ENCODE measurements at regions not wholly inside any gene's neighbourhood (a gene's known extent, or its start where the extent isn't known, plus 50 kb on each side); places are given as distances from the start of the nearest gene placed in this dataset.

DNA sequence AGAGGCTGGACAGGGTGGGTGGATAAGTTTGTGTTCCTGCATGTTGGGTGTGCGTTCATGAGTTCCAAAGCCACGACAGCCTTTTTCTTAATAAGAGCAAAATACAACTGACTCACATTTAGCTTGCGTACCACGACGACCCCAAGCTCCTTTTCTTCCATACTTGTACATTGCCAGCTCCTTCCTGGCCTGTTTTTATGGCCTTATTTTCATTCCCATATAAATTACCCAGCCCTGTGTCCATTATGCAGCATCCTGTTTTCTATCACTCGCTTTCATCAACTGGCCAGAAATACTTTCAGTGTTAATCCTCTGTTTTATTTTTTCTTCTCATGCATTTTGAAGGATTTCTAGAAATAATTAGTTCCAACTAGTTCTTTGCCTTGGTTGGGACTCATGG is 499.1 kb downstream of the FOXO1 start:
- no peak for DNase-seq (ENCODE audit: low read depth, low spot score)

DNA sequence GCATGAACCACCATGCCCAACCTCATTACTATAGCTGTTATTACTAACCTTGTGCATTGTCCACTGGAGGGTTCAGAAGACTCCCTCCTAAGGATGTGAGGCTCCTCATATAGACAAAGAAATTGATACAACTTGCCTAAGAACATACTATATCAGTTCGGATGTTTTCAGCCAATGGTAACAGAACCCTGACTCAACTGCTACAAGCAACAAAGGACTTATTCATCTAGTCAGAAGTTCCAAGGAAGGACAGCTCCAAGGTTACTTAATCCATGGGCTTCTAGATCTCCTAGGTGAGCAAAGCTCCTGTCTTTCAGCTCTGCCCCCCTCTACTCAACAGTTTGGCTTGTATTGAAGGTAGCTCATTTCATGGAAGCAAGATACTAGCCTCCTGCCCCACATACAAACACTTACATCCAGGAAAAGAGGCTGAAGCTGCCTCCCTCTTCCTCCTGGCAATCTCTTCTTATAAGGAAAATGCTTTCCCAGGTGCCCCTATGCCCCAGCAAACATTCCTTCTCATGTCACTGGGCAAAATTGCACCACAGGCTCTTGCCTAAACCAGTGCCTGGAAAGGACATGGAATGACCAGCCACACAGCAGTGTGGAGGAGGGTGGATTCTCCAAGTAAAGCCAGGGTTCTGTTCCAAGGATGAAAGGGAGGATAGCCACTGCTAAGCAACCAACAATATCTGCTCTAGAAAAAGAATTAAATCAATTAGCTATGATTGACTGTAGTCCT is 497.8 kb downstream of the FOXO1 start:
- DNase-seq (ENCODE audit: low read depth, low spot score): no peak

DNA sequence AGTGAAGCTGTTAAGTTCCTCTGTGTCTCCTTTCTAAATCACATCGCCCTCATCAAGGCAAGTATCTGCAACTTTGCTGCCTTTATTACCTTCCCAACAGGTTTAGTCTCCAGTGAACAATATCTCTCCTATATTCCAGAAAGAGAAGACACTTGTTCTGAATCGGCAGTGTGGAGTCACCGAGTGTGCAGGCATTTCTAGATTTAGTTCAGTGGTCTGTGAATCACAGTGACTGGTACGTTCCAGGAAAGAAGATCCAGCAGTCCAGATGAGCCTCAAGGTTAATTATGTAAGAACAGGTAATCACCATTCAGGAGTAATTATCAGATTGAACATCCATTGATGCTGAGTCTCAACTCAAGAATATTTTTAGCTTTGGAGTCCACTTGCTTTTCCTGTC is 497.0 kb downstream of the FOXO1 start:
- no peak for DNase-seq (ENCODE audit: low read depth, low spot score)

DNA sequence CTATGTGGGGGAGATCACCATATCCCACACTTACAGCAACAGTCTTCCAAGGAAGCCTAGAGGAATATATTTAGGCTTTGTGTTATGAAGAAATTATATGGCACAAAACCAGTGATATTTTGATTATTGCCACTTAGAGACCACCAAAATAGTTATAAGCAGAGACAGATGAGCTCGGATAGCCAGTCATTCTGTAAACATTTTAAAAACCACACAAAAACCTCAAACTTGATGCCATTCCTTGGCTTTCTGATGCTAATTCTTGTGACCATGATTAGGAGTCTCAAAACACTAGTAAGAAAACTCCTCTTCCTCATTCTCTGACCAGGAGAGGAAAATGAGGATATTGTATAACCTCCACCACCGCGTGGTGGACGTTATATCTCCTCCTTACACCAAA is 496.4 kb downstream of the FOXO1 start:
- no peak for DNase-seq (ENCODE audit: low read depth, low spot score)

DNA sequence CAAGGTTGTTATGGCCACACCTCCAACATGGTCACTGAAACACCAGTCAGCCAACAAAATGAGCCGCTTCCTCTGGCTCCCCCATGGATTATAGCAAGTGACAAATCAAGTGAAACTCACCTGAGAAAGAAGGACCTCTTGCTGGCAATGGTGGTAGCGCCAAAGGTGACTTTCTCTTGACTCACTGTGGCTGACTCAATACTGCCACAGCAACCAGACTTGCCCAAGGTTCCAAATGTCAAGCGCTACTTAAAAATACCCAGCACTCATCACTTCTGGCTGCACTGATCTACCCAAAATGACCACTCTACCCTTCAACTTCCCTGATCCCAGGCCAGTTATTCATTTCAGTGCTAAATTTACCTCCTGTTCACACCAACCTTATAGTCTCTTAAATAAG is 495.5 kb downstream of the FOXO1 start:
- no peak for DNase-seq (ENCODE audit: low read depth, low spot score)

DNA sequence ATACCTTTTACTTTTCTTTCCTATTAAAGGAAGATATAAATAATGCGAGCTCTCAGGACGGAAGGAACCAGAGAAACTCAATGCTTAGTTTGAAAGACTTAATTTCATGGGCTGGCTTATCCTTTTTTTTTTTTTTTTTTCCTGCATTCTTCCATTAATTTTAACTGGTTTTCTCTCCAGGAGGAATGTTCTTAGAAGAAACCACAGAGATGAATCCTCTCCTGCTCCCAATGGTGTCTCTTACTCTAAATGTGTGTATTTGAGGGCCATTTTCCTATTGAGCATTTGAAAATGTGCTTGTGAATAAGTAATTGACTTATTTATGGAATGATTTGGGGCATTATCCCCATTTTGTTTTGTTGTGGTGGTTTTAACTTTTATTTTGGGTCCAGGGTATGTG is 494.9 kb downstream of the FOXO1 start:
- DNase-seq (ENCODE audit: low read depth, low spot score): no peak

- DNase-seq (ENCODE audit: low read depth, low spot score): no peak
These were observed 494.3 kb downstream of the FOXO1 start for GRCh38 chr13:40172149-40172591.

GRCh38 chr13:40172878-40173277 is 493.6 kb downstream of the FOXO1 start:
- DNase-seq (ENCODE audit: low read depth, low spot score): no peak

GRCh38 chr13:40175639-40176038 is 490.8 kb downstream of the FOXO1 start:
- no peak for DNase-seq (ENCODE audit: low read depth, low spot score)

DNA sequence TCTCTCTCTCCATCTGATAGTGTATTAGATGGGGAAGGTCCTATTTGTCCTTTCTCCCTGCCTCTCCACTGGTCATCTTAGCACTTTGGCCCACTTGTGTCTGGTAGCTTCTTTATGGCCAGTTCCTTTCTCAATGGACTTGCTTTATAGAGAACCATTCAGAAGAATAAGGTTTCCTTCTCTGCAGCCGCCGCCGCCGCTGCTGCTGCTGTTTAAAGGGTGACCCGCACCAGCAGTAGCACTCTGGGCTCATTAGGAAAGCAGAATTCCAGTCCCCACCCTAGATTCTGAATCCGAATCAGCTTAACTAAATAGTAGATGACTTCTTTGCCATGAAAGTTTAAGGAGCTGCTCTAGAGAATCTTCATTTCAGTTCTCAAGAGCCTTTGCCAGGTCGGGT is 490.2 kb downstream of the FOXO1 start:
- DNase-seq (ENCODE audit: low read depth, low spot score): no peak

DNA sequence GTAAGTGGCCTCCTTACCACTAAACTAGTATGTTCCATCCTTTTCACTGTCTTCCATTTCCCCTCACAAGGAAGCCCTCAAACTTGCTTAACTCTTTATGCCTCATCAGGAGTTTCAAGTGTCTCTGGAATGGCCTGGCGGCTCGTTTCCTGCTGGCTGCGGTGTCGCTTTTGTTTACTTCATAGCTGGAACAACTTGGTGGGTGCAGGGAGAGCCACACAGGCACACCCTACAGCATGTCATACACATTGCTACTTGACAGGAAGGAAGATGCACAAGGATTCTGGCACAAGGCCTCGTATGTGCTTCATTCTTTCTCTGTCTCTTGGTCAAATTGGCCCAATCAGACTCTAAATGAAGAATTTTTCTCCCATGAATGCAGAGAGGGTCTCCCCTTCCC is 488.3 kb downstream of the FOXO1 start:
- DNase-seq (ENCODE audit: low read depth, low spot score): no peak

DNA sequence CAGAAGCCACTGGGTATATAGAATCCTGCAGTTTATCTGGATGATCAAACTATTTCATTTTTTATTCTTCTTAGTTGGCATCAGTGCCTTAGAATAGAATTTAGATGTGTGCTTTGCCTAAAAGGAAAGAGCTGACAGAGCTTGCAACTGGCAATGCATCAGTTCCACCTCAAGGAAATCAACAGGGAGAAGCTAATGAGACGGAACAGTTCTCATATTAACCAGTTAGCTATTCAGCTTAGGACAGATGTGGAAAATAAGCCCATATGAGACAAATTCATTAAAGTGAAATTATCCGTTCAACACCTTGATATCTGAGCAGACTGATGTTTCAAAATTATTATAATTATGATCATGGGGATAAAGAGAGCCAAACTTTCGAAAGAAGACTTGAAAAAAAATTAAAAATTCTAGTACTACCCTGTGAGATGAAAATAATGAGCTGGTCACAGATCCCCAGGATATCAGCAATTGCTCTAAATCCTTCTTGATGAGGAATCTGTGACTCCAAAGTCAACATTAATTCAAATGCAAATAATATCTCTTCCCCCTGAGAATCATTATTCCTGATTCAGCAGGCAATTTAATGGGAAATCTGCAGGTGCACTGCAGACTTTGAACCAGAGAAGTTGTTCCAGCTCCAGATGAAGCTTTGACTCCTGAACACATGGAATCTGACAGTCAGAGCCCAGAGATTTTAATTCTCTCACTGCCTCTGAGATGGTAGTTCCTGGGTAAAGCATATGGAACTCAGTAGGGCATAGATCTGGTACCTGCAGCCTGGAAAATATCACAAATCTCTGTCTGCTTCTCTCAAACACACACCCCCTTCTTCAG is 486.8 kb downstream of the FOXO1 start:
- DNase-seq (ENCODE audit: low read depth, low spot score): no peak

- no peak for DNase-seq (ENCODE audit: low read depth, low spot score)
These were observed 485.7 kb downstream of the FOXO1 start for GRCh38 chr13:40180776-40181175.

DNA sequence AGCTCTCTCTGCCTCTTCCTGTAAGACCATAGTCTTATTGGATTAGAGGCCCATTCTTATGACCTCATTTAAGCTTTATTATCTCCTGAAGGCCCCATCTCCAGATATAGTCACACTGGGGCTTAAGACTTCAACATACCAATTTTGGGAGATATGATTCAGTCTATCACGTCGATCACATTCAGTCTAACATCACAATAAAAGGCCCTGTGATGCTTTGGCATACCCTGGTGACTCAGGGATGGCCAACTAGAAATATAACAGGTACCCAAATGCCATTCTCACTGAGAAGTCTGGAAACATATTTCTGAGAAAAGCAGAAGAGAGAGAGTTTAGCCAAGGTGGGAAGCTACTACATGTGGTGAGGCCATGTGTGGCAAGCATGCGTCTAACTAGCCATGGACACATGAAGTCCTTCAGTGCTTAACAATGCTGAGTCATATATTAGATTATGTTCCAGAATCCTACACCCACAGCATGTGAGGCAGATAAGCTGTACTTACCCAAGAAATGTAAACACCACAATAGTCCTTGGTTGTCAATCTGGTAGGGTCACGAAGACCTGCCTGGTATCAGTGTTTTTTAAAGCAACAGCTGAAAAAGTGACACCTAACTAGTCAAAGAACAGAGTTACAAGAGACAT is 485.1 kb downstream of the FOXO1 start:
- no peak for DNase-seq (ENCODE audit: low read depth, low spot score)

DNA sequence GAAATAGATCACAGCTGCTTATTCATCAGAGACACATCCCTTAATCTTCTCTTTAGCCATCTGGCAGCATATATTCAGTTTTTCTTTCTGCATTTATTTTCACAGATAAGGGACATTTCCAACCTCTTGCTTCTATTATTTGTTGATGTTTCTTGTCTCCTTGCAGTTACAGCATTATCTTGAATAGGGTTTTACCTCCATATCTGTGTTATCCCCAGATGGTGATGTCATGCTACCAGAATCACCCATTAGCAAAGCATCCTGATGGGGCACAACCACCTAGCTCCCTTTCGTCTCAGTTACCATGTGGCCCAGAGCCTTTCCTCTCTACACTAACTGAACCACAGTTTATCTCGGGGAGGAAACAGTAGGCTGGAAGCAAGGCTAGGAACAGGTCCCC is 483.9 kb downstream of the FOXO1 start:
- no peak for DNase-seq (ENCODE audit: low read depth, low spot score)

DNA sequence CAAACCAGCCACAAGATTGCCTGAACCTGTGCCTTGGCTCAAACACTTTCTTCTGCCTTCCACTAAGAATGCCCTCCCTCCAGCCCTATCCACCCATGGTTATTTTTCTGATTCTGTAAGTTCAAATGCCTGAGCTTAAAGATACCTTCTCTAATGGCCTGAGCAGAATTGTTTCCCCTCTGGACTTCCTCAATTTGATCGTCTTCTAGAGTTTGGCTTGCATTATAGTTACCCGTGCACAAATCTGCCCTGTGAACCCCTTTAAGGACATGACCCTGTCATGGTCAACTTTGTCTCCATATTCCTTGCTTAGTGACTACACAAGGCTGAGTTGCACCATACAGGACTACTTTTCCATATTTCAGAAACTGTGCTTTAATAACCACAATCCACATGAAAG is 481.0 kb downstream of the FOXO1 start:
- DNase-seq (ENCODE audit: low read depth, low spot score): no peak

- no peak for DNase-seq (ENCODE audit: low read depth, low spot score)
These were observed 480.4 kb downstream of the FOXO1 start for GRCh38 chr13:40186041-40186440.

DNA sequence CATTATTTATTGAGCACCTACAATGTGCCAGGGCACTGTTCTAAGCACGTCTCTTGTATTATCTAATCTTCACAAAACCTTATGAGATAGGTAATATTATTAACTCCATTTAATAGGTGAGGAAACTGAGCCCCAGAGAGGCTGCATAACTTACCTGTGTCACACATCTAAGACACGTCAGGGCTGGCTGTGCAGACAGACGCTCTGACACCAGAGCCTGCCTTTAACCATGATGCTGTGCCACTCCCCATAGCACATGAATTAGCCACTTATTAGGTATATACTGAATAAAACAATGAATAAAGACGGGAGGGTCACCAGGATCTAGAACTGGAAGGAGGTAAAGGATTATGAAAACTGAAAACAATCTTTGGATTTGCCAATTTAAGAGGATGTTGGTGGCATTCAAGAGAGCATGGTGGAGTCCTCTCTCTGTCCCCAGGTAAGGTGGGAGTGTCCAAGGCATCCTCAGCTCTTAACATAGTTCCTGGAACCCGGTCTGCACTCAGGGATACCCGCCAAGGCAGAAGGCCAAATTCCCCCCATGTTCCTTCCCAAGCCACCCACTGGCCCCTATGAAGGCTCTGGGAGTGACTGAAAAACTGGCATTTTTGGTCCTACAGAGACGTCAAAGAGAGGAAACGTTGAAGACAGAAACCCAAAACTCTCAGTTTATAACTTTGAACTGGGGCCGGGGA is 479.7 kb downstream of the FOXO1 start:
- no peak for DNase-seq (ENCODE audit: low read depth, low spot score)

DNA sequence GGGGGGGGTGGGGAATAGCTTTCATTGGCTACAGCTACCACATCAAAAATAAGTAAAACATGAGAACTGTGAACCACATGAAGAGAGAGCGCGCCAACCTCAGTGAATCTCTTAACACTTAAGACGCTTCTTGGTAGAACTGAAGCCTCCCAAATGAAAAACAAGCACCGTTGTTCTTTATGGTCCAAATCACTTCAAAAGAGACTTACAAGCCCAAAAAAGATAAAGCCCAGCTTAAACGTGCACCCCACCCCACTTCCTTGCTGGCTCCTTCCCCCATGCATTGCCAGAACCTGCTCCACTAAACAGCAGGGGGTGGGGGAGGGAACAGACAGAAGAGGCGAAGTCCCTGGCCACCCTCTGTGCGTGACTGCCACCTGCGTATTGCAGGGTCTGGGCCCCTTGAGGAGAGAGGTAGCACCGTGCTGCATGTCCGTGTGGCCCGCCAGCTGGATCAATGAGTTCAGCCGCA is 479.1 kb downstream of the FOXO1 start:
- peak; percentile 55 for DNase-seq (ENCODE audit: low read depth, low spot score)

DNA sequence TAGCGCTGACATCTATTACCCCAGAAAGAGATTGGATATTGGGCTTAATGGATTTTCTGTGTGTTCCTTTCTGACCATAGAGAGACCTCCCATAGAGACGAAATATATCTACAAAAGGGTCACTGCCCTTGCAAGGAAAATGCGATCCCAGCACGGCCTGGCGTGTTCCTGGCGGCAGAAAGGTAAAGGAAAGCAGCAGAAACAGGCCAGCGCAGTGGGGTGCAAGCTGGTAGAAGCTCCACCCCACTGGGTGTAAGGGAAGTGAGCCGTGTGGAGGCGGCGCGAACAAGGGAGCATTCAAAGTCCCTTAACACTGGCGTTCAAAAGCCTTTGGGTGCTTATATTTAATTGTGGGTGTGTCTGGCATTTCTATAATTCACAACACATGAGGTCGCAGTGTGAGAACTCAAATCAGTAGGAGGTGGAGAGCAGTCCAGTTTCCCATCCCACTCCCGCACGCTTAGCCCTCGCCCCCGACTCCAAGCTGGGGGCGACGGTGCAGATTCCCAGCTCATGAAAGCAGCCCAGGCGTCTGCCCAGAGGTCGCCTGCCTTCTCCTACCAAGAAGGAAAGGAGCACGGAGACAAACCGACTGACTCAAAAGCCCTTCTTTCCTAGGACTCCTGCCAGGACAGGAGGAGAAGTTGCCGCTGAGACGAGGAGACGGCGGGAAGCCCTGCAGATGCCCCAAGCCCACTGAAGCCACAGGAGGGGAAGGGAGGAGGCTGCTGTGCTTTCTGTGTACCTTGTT is 478.4 kb downstream of the FOXO1 start:
- peak; percentile 41 for DNase-seq (ENCODE audit: low read depth, low spot score)

GRCh38 chr13:40189426-40189825 is 477.0 kb downstream of the FOXO1 start:
- no peak for DNase-seq (ENCODE audit: low read depth, low spot score)
